ENCODE measurements at regions not wholly inside any gene's neighbourhood (a gene's known extent, or its start where the extent isn't known, plus 50 kb on each side); places are given as distances from the start of the nearest gene placed in this dataset.

- DNase-seq (ENCODE audit: low spot score), result no peak
Measured at GRCh38 chr13:74200081-74200480, 65.9 kb upstream of the KLF12 start.

DNA sequence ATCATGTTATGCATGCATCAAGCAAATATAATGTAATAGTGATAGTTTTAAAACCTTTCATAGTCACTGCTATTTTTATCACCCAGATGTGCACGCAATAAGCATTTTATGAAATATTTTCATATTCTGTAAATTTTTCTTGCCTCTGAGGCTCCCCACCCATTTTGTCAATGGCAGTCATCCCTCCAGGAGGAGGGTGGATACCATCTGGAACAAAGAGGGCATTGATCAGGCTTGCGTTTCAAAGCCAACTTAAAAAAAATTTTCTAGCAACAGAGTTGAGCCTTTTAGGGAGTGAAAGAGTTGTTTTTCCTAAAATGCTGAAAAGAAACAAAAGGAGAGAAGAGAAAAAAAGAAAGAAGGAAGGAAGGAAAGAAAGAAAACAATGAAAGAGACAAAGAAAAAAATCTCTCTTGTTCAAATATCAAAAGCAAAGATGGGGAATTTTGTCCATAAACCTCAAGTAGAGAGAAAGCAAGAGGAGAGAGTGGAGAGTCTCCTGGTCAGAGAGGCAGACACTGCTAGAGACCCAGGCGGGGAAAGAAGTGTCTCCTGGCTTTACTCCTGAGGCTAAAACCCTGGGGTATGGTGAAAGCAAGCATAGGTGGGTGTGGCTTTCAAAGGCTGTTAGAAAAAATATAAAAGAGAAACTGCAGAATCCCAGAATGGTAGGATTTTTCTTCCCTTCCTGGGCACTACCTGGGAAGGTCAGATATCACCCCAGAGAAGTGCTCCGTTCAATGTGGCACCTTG, 63.6 kb upstream of the KLF12 start:
- DNase-seq (ENCODE audit: low spot score), result no peak

DNA sequence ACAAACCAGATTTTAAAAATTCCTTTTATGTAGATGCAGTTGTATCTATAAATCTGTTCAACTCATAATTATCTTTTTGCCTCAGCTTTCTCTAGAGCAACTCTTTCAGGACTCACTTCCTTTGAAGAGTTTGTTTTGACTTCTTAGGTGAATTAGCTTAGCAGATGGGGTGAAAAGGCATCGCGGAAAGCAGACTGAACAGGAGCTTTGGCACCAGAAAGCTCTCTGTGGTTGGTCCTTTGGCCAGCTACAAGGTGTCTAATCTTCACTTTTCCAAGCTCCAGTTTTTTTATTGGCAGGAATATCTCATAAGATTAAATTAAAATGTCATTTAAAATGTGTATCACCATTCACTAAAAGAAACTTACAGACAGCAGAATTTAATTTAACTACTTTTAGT, 60.6 kb upstream of the KLF12 start:
- DNase-seq (ENCODE audit: low spot score), result no peak

DNA sequence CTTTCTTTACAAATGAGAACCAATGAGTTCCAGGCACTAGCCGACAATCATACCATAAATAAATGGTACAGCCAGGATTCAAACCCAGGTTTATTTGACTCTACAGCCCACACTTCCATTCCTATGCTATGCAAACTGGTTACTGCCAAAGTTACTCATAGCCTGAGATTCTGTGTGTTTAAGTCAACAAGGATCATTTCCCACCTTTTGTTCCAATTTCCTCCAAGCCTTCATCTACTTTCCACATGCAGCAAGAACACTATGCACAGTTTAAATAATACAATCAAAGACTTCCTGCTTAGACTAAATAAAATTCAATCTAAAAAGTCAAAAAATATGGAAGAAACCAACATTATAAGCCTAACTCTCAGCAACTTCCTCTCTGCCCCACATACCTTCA, 59.2 kb upstream of the KLF12 start:
- DNase-seq (ENCODE audit: low spot score), result no peak

- peak; percentile 54 for DNase-seq (ENCODE audit: low spot score)
Measured at GRCh38 chr13:74191410-74191809, 57.2 kb upstream of the KLF12 start.

GRCh38 chr13:74190999-74191398, 56.8 kb upstream of the KLF12 start:
- DNase-seq (ENCODE audit: low spot score), result peak; percentile 69

- DNase-seq (ENCODE audit: low spot score), result no peak
Measured at GRCh38 chr13:74187564-74187963, 53.4 kb upstream of the KLF12 start.

DNA sequence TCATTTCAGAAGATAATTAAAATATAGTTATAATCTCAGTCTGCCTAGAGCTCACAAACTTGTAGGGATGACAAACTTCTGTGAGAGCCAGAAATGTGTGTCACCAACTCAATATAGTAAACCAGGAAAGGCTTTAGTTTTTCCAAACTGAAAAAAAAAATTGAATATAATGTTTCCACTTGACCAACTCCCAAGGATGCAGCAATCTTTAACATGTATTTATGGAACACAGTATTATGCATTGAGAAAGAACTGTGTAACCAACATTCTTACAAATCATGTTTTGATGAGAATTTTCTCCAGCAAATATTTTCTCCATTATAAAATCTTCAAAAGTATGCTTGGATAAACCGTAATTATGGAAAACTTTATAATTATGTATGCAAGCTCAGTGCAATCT, 50.1 kb upstream of the KLF12 start:
- DNase-seq (ENCODE audit: low spot score), result no peak

All from SW480 (cell line).